ENCODE measurements at regions not wholly inside any gene's neighbourhood (a gene's known extent, or its start where the extent isn't known, plus 50 kb on each side); places are given as distances from the start of the nearest gene placed in this dataset.
A peak's percentile ranks its signal among the peaks of the same experiment; 100 is the strongest.
"Not testable (repeated sequence)": the region's sequence is repeated elsewhere in the genome, so short reads cannot be mapped to it uniquely, and the experiment has no call there.

DNA sequence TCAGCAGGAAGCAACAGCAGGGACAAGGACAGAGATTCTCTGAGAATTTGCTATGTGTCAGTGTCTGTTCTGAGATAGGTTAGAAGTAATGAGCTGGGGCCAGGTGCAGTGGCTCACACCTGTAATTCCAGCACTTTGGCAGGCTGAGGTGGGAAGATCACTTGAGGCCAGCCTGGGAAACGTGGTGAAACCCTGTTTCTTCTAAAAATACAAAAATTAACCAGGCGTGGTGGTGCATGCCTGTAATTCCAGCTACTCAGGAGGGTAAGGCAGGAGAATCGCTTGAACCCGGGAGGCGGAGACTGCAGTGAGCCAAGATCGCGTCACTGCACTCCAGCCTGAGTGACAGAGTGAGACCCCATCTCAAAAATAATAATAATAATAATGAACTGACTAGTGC lies 66.5 kb upstream of the ACYP2 start:
- not testable (repeated sequence) for H3K4me3 Mint-ChIP-seq; H3K27ac Mint-ChIP-seq; H3K36me3 Mint-ChIP-seq (ENCODE audit: insufficient read depth in 2 of 2); ATAC-seq (replicated peaks in 1 of 2); H3K27me3 Mint-ChIP-seq (ENCODE audit: low read depth); H3K9me3 Mint-ChIP-seq; DNase-seq
- H3K4me1 Mint-ChIP-seq (ENCODE audit: low read depth): peaks cover 28% of the 10 kb centered on the region

GRCh38 chr2:54048117-54048785 lies 67.2 kb upstream of the ACYP2 start:
- Mint-ChIP-seq H3K4me3 (no peak overlapping the region), H3K27me3 (ENCODE audit: low read depth) (no peaks in the 10 kb centered on the region), H3K36me3 (ENCODE audit: insufficient read depth in 2 of 2) (peaks cover 7 to 10% of the 10 kb centered on the region in 2 donors), H3K9me3 (peaks cover 0 to 4% of the 10 kb centered on the region in 2 donors), H3K4me1 (ENCODE audit: low read depth) (peaks cover 21% of the 10 kb centered on the region), H3K27ac (no peak overlapping the region)
- peak; percentile 39 to 49 for ATAC-seq (replicated peaks in 1 of 2)
- DNase-seq: no peak

DNA sequence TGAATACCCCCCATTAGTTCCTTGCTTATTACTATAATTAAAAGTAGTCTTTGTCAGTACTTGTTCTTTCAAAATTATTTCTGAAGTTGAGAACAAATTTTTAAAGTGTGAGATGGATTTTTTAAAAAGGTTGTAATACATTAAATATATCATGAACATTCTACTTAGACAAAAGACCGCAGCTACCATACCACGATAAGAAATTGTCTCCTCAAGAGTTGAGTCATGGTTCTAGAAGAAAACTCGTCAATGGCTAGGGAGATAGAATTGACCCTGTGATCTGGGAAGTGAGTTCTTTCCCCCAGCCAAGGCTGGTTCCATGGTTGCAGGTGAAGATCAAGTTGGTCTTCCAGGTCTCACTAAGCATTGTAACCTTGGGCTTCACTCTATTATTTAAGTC lies 67.8 kb upstream of the ACYP2 start:
- peaks cover 17% of the 10 kb centered on the region for H3K4me1 Mint-ChIP-seq (ENCODE audit: low read depth)
- ATAC-seq (replicated peaks in 1 of 2): no peak
- H3K9me3 Mint-ChIP-seq: peaks cover 0 to 4% of the 10 kb centered on the region in 2 donors
- peaks cover 6 to 10% of the 10 kb centered on the region in 2 donors for H3K36me3 Mint-ChIP-seq (ENCODE audit: insufficient read depth in 2 of 2)
- no peak overlapping the region for H3K4me3 Mint-ChIP-seq
- H3K27me3 Mint-ChIP-seq (ENCODE audit: low read depth): no peaks in the 10 kb centered on the region
- no peak overlapping the region for H3K27ac Mint-ChIP-seq
- DNase-seq: no peak

- peak in 1 of 2 donors; percentile 7 for DNase-seq
Measured at GRCh38 chr2:54047091-54047490, 68.3 kb upstream of the ACYP2 start.

GRCh38 chr2:54042897-54043620 lies 72.3 kb upstream of the PSME4 start:
- peaks cover 15% of the 10 kb centered on the region for H3K4me1 Mint-ChIP-seq (ENCODE audit: low read depth)
- no peak for DNase-seq
- H3K9me3 Mint-ChIP-seq: peaks cover 0 to 4% of the 10 kb centered on the region in 2 donors
- H3K4me3 Mint-ChIP-seq: no peak overlapping the region
- H3K27ac Mint-ChIP-seq: no peak overlapping the region
- H3K36me3 Mint-ChIP-seq (ENCODE audit: insufficient read depth in 2 of 2): peaks cover 5 to 8% of the 10 kb centered on the region in 2 donors
- no peak for ATAC-seq (replicated peaks in 1 of 2)
- H3K27me3 Mint-ChIP-seq (ENCODE audit: low read depth): no peaks in the 10 kb centered on the region

More at GRCh38 chr2:54047091-54047490, 68.3 kb upstream of the ACYP2 start:
- Mint-ChIP-seq H3K36me3 (ENCODE audit: insufficient read depth in 2 of 2) (peaks cover 5 to 11% of the 10 kb centered on the region in 2 donors), H3K4me1 (ENCODE audit: low read depth) (peaks cover 17% of the 10 kb centered on the region), H3K27ac (no peak overlapping the region), H3K27me3 (ENCODE audit: low read depth) (no peaks in the 10 kb centered on the region), H3K9me3 (peaks cover 0 to 4% of the 10 kb centered on the region in 2 donors), H3K4me3 (no peak overlapping the region)
- peak; percentile 40 to 49 for ATAC-seq (replicated peaks in 1 of 2)

GRCh38 chr2:54042341-54042740 lies 71.5 kb upstream of the PSME4 start:
- Mint-ChIP-seq H3K4me3 (no peak overlapping the region), H3K27me3 (ENCODE audit: low read depth) (no peaks in the 10 kb centered on the region), H3K27ac (no peak overlapping the region), H3K36me3 (ENCODE audit: insufficient read depth in 2 of 2) (peaks cover 5 to 8% of the 10 kb centered on the region in 2 donors), H3K9me3 (peaks cover 0 to 4% of the 10 kb centered on the region in 2 donors), H3K4me1 (ENCODE audit: low read depth) (peaks cover 9% of the 10 kb centered on the region)
- DNase-seq: no peak
- no peak for ATAC-seq (replicated peaks in 1 of 2)

- Mint-ChIP-seq H3K36me3 (ENCODE audit: insufficient read depth in 2 of 2) (peaks cover 5 to 8% of the 10 kb centered on the region in 2 donors), H3K27me3 (ENCODE audit: low read depth) (no peaks in the 10 kb centered on the region), H3K4me1 (ENCODE audit: low read depth) (no peaks in the 10 kb centered on the region), H3K27ac (no peak overlapping the region), H3K9me3 (peaks cover 0 to 4% of the 10 kb centered on the region in 2 donors), H3K4me3 (no peak overlapping the region)
- ATAC-seq (replicated peaks in 1 of 2) (peak; percentile 98 to 99), DNase-seq (peak; percentile 66 to 78)
Measured at GRCh38 chr2:54041135-54041534, 70.3 kb upstream of the PSME4 start.

DNA sequence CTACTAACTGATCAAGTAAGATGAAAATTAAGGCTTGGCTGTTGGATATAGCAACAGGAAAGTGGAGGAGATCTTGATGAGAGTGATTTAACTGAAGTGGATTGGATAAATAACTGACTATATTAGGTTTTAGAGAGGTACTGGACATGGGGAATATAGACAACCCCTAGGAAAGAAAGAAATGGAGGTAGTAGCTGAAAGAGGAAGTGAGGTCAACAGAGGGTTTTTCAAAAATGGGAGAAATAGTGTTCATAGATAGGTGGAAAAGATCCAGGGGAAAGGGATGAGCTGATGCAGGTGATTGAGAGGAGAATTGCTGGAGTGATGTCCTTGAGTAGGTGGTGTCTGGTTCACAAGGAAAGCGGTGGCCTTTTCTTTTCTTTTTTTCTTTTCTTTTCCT lies 69.9 kb upstream of the PSME4 start:
- Mint-ChIP-seq H3K27ac (no peak overlapping the region), H3K9me3 (peaks cover 0 to 4% of the 10 kb centered on the region in 2 donors), H3K4me3 (no peak overlapping the region), H3K27me3 (ENCODE audit: low read depth) (no peaks in the 10 kb centered on the region), H3K36me3 (ENCODE audit: insufficient read depth in 2 of 2) (peaks cover 5 to 8% of the 10 kb centered on the region in 2 donors), H3K4me1 (ENCODE audit: low read depth) (no peaks in the 10 kb centered on the region)
- no peak for ATAC-seq (replicated peaks in 1 of 2)
- no peak for DNase-seq

DNA sequence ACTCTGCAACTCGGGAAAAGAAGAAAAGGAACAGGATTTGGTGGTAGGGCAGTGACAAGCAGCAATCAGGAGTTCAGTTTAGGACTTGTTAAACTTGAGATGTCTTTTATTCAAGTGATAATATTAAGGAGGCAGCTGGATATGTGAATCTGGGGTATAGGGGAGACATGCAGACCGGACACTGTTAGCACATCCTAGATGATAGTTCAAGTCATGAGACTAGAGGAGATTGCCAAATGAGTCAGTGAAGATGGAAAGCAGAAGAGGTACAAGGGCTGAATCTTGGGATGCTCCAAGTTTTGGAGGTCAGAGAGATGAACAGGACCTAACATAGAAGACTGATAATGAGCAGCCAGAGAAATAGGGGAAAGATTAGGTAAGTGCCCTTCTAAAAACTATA lies 69.5 kb upstream of the PSME4 start:
- DNase-seq (no peak), ATAC-seq (replicated peaks in 1 of 2) (no peak)
- Mint-ChIP-seq H3K4me3 (no peak overlapping the region), H3K4me1 (ENCODE audit: low read depth) (no peaks in the 10 kb centered on the region), H3K27ac (no peak overlapping the region), H3K36me3 (ENCODE audit: insufficient read depth in 2 of 2) (peaks cover 3 to 6% of the 10 kb centered on the region in 2 donors), H3K27me3 (ENCODE audit: low read depth) (no peaks in the 10 kb centered on the region), H3K9me3 (peaks cover 0 to 2% of the 10 kb centered on the region in 2 donors)

- H3K36me3 Mint-ChIP-seq (ENCODE audit: insufficient read depth in 2 of 2): peaks cover 0 to 3% of the 10 kb centered on the region in 2 donors
- ATAC-seq (replicated peaks in 1 of 2): no peak
- no peaks in the 10 kb centered on the region for H3K27me3 Mint-ChIP-seq (ENCODE audit: low read depth)
- no peak overlapping the region for H3K27ac Mint-ChIP-seq
- no peak overlapping the region for H3K4me3 Mint-ChIP-seq
- H3K4me1 Mint-ChIP-seq (ENCODE audit: low read depth): no peaks in the 10 kb centered on the region
- no peaks in the 10 kb centered on the region for H3K9me3 Mint-ChIP-seq
- DNase-seq: no peak
Measured at GRCh38 chr2:54038835-54039234, 68.0 kb upstream of the PSME4 start.

DNA sequence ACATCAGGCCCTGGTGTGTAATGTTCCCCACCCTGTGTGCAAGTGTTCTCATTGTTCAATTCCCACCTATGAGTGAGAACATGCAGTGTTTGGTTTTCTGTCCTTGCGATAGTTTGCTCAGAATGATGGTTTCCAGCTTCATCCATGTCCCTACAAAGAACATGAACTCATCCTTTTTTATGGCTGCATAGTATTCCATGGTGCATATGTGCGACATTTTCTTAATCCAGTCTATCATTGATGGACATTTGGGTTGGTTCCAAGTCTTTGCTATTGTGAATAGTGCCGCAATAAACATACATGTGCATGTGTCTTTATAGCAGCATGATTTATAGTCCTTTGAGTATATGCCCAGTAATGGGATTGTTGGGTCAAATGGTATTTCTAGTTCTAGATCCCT lies 60.5 kb upstream of the PSME4 start:
- not testable (repeated sequence) for ATAC-seq (replicated peaks in 1 of 2); H3K9me3 Mint-ChIP-seq; H3K36me3 Mint-ChIP-seq (ENCODE audit: insufficient read depth in 2 of 2); H3K27ac Mint-ChIP-seq; H3K27me3 Mint-ChIP-seq (ENCODE audit: low read depth); H3K4me1 Mint-ChIP-seq (ENCODE audit: low read depth); H3K4me3 Mint-ChIP-seq; DNase-seq

GRCh38 chr2:54030806-54031205 lies 60.0 kb upstream of the PSME4 start:
- peaks cover 2 to 7% of the 10 kb centered on the region in 2 donors for H3K36me3 Mint-ChIP-seq (ENCODE audit: insufficient read depth in 2 of 2)
- no peak overlapping the region for H3K4me3 Mint-ChIP-seq
- ATAC-seq (replicated peaks in 1 of 2) (no peak), DNase-seq (no peak)
- H3K27me3 Mint-ChIP-seq (ENCODE audit: low read depth): no peaks in the 10 kb centered on the region
- H3K9me3 Mint-ChIP-seq: peaks cover 4 to 6% of the 10 kb centered on the region in 2 donors
- H3K4me1 Mint-ChIP-seq (ENCODE audit: low read depth): peaks cover 8% of the 10 kb centered on the region
- no peak overlapping the region for H3K27ac Mint-ChIP-seq

DNA sequence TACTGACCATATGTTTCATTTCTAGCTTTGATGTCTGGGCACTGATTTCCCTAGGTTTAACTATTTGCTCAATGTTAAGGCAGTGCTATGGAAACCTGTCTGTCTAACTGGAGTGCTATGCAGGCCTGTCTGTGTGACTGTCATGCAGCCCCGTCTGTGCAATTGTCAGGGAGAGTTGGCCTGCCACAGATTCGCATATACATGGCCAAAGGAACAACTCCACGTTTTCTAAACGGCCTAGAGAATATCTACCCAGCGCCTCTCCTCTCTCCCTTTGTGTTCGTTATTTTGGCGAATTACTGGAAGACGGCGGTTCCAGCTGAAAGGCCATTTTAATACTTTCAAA lies 59.6 kb upstream of the PSME4 start:
- Mint-ChIP-seq H3K27me3 (ENCODE audit: low read depth) (no peaks in the 10 kb centered on the region), H3K4me3 (no peak overlapping the region), H3K27ac (no peak overlapping the region), H3K36me3 (ENCODE audit: insufficient read depth in 2 of 2) (peaks cover 2 to 9% of the 10 kb centered on the region in 2 donors), H3K9me3 (peaks cover 6 to 8% of the 10 kb centered on the region in 2 donors), H3K4me1 (ENCODE audit: low read depth) (peaks cover 12% of the 10 kb centered on the region)
- ATAC-seq (replicated peaks in 1 of 2) (no peak), DNase-seq (no peak)
